ENCODE measurements at regions not wholly inside any gene's neighbourhood (a gene's known extent, or its start where the extent isn't known, plus 50 kb on each side); places are given as distances from the start of the nearest gene placed in this dataset.

- Mint-ChIP-seq H3K36me3 (no peaks in the 10 kb centered on the region), H3K9me3 (no peaks in the 10 kb centered on the region), H3K27me3 (no peaks in the 10 kb centered on the region), H3K4me3 (no peak overlapping the region), H3K4me1 (no peaks in the 10 kb centered on the region), H3K27ac (no peak overlapping the region)
- no peak for ATAC-seq
These were observed 307.8 kb downstream of the NR2F1-AS1 start for GRCh38 chr5:93273176-93273575.

- Mint-ChIP-seq H3K9me3 (no peaks in the 10 kb centered on the region), H3K27me3 (no peaks in the 10 kb centered on the region)
- no peak for ATAC-seq
These were observed 308.9 kb downstream of the NR2F1-AS1 start for GRCh38 chr5:93272108-93272507.

GRCh38 chr5:93267736-93268135, 313.3 kb downstream of the NR2F1-AS1 start:
- no peak overlapping the region for H3K27ac Mint-ChIP-seq
- no peaks in the 10 kb centered on the region for H3K27me3 Mint-ChIP-seq
- no peak for ATAC-seq
- H3K4me3 Mint-ChIP-seq: no peak overlapping the region
- no peaks in the 10 kb centered on the region for H3K9me3 Mint-ChIP-seq
- no peaks in the 10 kb centered on the region for H3K4me1 Mint-ChIP-seq
- H3K36me3 Mint-ChIP-seq: no peaks in the 10 kb centered on the region

More at GRCh38 chr5:93272108-93272507, 308.9 kb downstream of the NR2F1-AS1 start:
- Mint-ChIP-seq H3K4me1 (no peaks in the 10 kb centered on the region), H3K4me3 (no peak overlapping the region), H3K27ac (no peak overlapping the region), H3K36me3 (no peaks in the 10 kb centered on the region)

- H3K4me1 Mint-ChIP-seq: no peaks in the 10 kb centered on the region
- no peak overlapping the region for H3K27ac Mint-ChIP-seq
- H3K27me3 Mint-ChIP-seq: no peaks in the 10 kb centered on the region
- H3K36me3 Mint-ChIP-seq: no peaks in the 10 kb centered on the region
- no peaks in the 10 kb centered on the region for H3K9me3 Mint-ChIP-seq
- no peak for ATAC-seq
- H3K4me3 Mint-ChIP-seq: no peak overlapping the region
These were observed 313.7 kb downstream of the NR2F1-AS1 start for GRCh38 chr5:93267276-93267675.

- H3K4me1 Mint-ChIP-seq: no peaks in the 10 kb centered on the region
- no peaks in the 10 kb centered on the region for H3K27me3 Mint-ChIP-seq
- H3K36me3 Mint-ChIP-seq: no peaks in the 10 kb centered on the region
- H3K27ac Mint-ChIP-seq: no peak overlapping the region
- peaks cover 3% of the 10 kb centered on the region for H3K9me3 Mint-ChIP-seq
- no peak overlapping the region for H3K4me3 Mint-ChIP-seq
- ATAC-seq: no peak
These were observed 323.4 kb downstream of the NR2F1-AS1 start for GRCh38 chr5:93257616-93258015.

- no peaks in the 10 kb centered on the region for H3K4me1 Mint-ChIP-seq
- H3K36me3 Mint-ChIP-seq: no peaks in the 10 kb centered on the region
- H3K4me3 Mint-ChIP-seq: no peak overlapping the region
- ATAC-seq: no peak
- H3K27me3 Mint-ChIP-seq: no peaks in the 10 kb centered on the region
- no peak overlapping the region for H3K27ac Mint-ChIP-seq
- peaks cover 3% of the 10 kb centered on the region for H3K9me3 Mint-ChIP-seq
These were observed 325.2 kb downstream of the NR2F1-AS1 start for GRCh38 chr5:93255796-93256195.

- Mint-ChIP-seq H3K27ac (no peak overlapping the region), H3K9me3 (peaks cover 3% of the 10 kb centered on the region), H3K4me3 (no peak overlapping the region), H3K4me1 (no peaks in the 10 kb centered on the region), H3K36me3 (no peaks in the 10 kb centered on the region), H3K27me3 (no peaks in the 10 kb centered on the region)
- no peak for ATAC-seq
These were observed 328.9 kb downstream of the NR2F1-AS1 start for GRCh38 chr5:93252165-93252564.

GRCh38 chr5:93251347-93251746, 329.7 kb downstream of the NR2F1-AS1 start:
- Mint-ChIP-seq H3K36me3 (no peaks in the 10 kb centered on the region), H3K9me3 (peaks cover 3% of the 10 kb centered on the region), H3K27ac (no peak overlapping the region), H3K4me3 (no peak overlapping the region), H3K27me3 (no peaks in the 10 kb centered on the region), H3K4me1 (no peaks in the 10 kb centered on the region)
- no peak for ATAC-seq

GRCh38 chr5:93250424-93250823, 330.6 kb downstream of the NR2F1-AS1 start:
- no peak for ATAC-seq
- H3K4me3 Mint-ChIP-seq: no peak overlapping the region

GRCh38 chr5:93249651-93250289, 331.2 kb downstream of the NR2F1-AS1 start:
- Mint-ChIP-seq H3K27ac (no peak overlapping the region), H3K27me3 (no peaks in the 10 kb centered on the region)

More at GRCh38 chr5:93250424-93250823, 330.6 kb downstream of the NR2F1-AS1 start:
- no peaks in the 10 kb centered on the region for H3K36me3 Mint-ChIP-seq
- H3K9me3 Mint-ChIP-seq: peaks cover 3% of the 10 kb centered on the region
- no peak overlapping the region for H3K27ac Mint-ChIP-seq
- no peaks in the 10 kb centered on the region for H3K4me1 Mint-ChIP-seq
- H3K27me3 Mint-ChIP-seq: no peaks in the 10 kb centered on the region

GRCh38 chr5:93247105-93247504, 333.9 kb downstream of the NR2F1-AS1 start:
- ATAC-seq: no peak
- H3K27me3 Mint-ChIP-seq: no peaks in the 10 kb centered on the region

More at GRCh38 chr5:93249651-93250289, 331.2 kb downstream of the NR2F1-AS1 start:
- ATAC-seq: no peak
- H3K4me1 Mint-ChIP-seq: no peaks in the 10 kb centered on the region
- H3K36me3 Mint-ChIP-seq: no peaks in the 10 kb centered on the region
- no peak overlapping the region for H3K4me3 Mint-ChIP-seq
- H3K9me3 Mint-ChIP-seq: peaks cover 3% of the 10 kb centered on the region

GRCh38 chr5:93246090-93246855, 334.7 kb downstream of the NR2F1-AS1 start:
- Mint-ChIP-seq H3K4me3 (no peak overlapping the region), H3K9me3 (no peaks in the 10 kb centered on the region), H3K27me3 (no peaks in the 10 kb centered on the region), H3K36me3 (no peaks in the 10 kb centered on the region), H3K27ac (no peak overlapping the region), H3K4me1 (no peaks in the 10 kb centered on the region)
- no peak for ATAC-seq

More at GRCh38 chr5:93247105-93247504, 333.9 kb downstream of the NR2F1-AS1 start:
- no peaks in the 10 kb centered on the region for H3K4me1 Mint-ChIP-seq
- H3K9me3 Mint-ChIP-seq: no peaks in the 10 kb centered on the region
- H3K27ac Mint-ChIP-seq: no peak overlapping the region
- no peak overlapping the region for H3K4me3 Mint-ChIP-seq
- no peaks in the 10 kb centered on the region for H3K36me3 Mint-ChIP-seq

- ATAC-seq: no peak
- Mint-ChIP-seq H3K36me3 (no peaks in the 10 kb centered on the region), H3K27ac (no peak overlapping the region), H3K27me3 (no peaks in the 10 kb centered on the region), H3K9me3 (no peaks in the 10 kb centered on the region), H3K4me1 (no peaks in the 10 kb centered on the region), H3K4me3 (no peak overlapping the region)
These were observed 335.8 kb downstream of the NR2F1-AS1 start for GRCh38 chr5:93245226-93245625.

GRCh38 chr5:93243481-93243880, 337.5 kb downstream of the NR2F1-AS1 start:
- Mint-ChIP-seq H3K27ac (no peak overlapping the region), H3K27me3 (no peaks in the 10 kb centered on the region), H3K4me3 (no peak overlapping the region), H3K36me3 (no peaks in the 10 kb centered on the region), H3K9me3 (peaks cover 5% of the 10 kb centered on the region), H3K4me1 (no peaks in the 10 kb centered on the region)
- ATAC-seq: no peak

- no peak for ATAC-seq
- no peak overlapping the region for H3K27ac Mint-ChIP-seq
- H3K4me1 Mint-ChIP-seq: no peaks in the 10 kb centered on the region
- H3K9me3 Mint-ChIP-seq: peaks cover 7% of the 10 kb centered on the region
- no peaks in the 10 kb centered on the region for H3K27me3 Mint-ChIP-seq
- no peaks in the 10 kb centered on the region for H3K36me3 Mint-ChIP-seq
- H3K4me3 Mint-ChIP-seq: no peak overlapping the region
These were observed 340.7 kb downstream of the NR2F1-AS1 start for GRCh38 chr5:93240228-93240834.

Data from stimulated activated memory B cell treated with anti-CD40 and anti-IgM and Interleukin-4, amounts not matched to agents 10 μg/mL and 1 μg/mL and 100 μg/mL, for 72 hours (primary cell).